ENCODE measurements at regions not wholly inside any gene's neighbourhood (a gene's known extent, or its start where the extent isn't known, plus 50 kb on each side); places are given as distances from the start of the nearest gene placed in this dataset.

- H3K4me3 ChIP-seq = no peak overlapping the region
- no peak overlapping the region for H3K27ac ChIP-seq
- DNase-seq (ENCODE audit: low spot score in 2 of 2) = no peak
- no peaks in the 10 kb centered on the region for H3K36me3 ChIP-seq
- H3K9me3 ChIP-seq = no peaks in the 10 kb centered on the region
- no peaks in the 10 kb centered on the region for H3K27me3 ChIP-seq
- TF ChIP-seq POLR2A (IDR thresholded peaks at IDR 0.05) (no peak), EP300 (IDR thresholded peaks at IDR 0.05) (no peak)
- TF ChIP-seq, protein P1, sequence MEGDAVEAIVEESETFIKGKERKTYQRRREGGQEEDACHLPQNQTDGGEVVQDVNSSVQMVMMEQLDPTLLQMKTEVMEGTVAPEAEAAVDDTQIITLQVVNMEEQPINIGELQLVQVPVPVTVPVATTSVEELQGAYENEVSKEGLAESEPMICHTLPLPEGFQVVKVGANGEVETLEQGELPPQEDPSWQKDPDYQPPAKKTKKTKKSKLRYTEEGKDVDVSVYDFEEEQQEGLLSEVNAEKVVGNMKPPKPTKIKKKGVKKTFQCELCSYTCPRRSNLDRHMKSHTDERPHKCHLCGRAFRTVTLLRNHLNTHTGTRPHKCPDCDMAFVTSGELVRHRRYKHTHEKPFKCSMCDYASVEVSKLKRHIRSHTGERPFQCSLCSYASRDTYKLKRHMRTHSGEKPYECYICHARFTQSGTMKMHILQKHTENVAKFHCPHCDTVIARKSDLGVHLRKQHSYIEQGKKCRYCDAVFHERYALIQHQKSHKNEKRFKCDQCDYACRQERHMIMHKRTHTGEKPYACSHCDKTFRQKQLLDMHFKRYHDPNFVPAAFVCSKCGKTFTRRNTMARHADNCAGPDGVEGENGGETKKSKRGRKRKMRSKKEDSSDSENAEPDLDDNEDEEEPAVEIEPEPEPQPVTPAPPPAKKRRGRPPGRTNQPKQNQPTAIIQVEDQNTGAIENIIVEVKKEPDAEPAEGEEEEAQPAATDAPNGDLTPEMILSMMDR (IDR thresholded peaks at IDR 0.05) = no peak
- WGBS, 2 donors = 81 to 84% methylated on average over 2 of the region's 2 CpGs
- H3K4me1 ChIP-seq = peaks cover 0 to 6% (median 0%) of the 10 kb centered on the region in 4 donors
Measured at GRCh38 chr2:219778189-219778588, 150.8 kb downstream of the SLC4A3 start.

DNA sequence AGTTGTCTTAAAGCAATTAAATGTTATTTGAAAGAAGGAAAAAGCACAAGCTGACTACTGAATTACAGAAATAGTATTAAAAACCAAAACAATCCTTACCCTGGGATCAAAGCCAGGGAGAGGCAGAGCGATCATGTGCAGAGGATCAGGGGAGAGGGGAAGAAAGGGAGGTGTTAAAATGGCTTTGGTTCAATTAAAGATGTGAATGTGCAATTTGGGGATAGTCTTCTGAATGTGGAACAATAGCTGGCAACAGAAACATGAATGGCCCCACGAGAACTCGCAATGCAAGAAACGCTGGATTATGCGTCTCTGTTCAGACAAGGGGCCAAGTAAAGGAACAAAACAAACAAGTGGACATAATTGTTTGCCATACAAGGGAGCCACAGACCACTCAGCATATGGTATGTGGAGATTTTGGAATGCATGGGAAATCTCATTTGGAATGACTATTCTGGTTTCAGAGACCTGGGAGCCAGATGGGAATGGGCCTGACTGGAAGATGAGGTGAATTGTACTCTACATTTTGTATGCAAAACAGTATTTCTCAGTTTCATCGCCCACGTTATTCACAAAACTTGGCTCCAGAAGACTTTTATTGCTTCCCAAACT is 155.4 kb downstream of the SLC4A3 start:
- Histone ChIP-seq H3K27ac (no peak overlapping the region), H3K4me3 (no peak overlapping the region), H3K9me3 (no peaks in the 10 kb centered on the region), H3K27me3 (no peaks in the 10 kb centered on the region), H3K36me3 (no peaks in the 10 kb centered on the region), H3K4me1 (peaks cover 0 to 8% (median 0%) of the 10 kb centered on the region in 4 donors)
- WGBS, 2 donors = 32 to 33% methylated on average over 7 of the region's 7 CpGs
- no peak for TF ChIP-seq POLR2A (IDR thresholded peaks at IDR 0.05)
- no peak for TF ChIP-seq EP300 (IDR thresholded peaks at IDR 0.05)
- TF ChIP-seq, protein P1 (IDR thresholded peaks at IDR 0.05) = no peak
- DNase-seq (ENCODE audit: low spot score in 2 of 2) = no peak

GRCh38 chr2:219783359-219783975 is 156.0 kb downstream of the SLC4A3 start:
- Histone ChIP-seq H3K4me3 (no peak overlapping the region), H3K36me3 (no peaks in the 10 kb centered on the region), H3K27ac (no peak overlapping the region), H3K4me1 (peaks cover 0 to 8% (median 0%) of the 10 kb centered on the region in 4 donors), H3K27me3 (no peaks in the 10 kb centered on the region), H3K9me3 (no peaks in the 10 kb centered on the region)
- 68 to 70% methylated on average over 4 of the region's 4 CpGs for WGBS, 2 donors
- TF ChIP-seq POLR2A (IDR thresholded peaks at IDR 0.05) = no peak
- no peak for TF ChIP-seq EP300 (IDR thresholded peaks at IDR 0.05)
- TF ChIP-seq, protein P1 (IDR thresholded peaks at IDR 0.05) = no peak
- no peak for DNase-seq (ENCODE audit: low spot score in 2 of 2)

- 85 to 87% methylated on average over 6 of the region's 6 CpGs for WGBS, 2 donors
- no peaks in the 10 kb centered on the region for H3K27me3 ChIP-seq
- no peaks in the 10 kb centered on the region for H3K36me3 ChIP-seq
- H3K4me3 ChIP-seq = no peak overlapping the region
- H3K27ac ChIP-seq = no peak overlapping the region
- peaks cover 0 to 8% (median 0%) of the 10 kb centered on the region in 4 donors for H3K4me1 ChIP-seq
- DNase-seq (ENCODE audit: low spot score in 2 of 2) = no peak
- no peaks in the 10 kb centered on the region for H3K9me3 ChIP-seq
- TF ChIP-seq, protein P1 (IDR thresholded peaks at IDR 0.05) = no peak
- no peak for TF ChIP-seq POLR2A (IDR thresholded peaks at IDR 0.05)
- no peak for TF ChIP-seq EP300 (IDR thresholded peaks at IDR 0.05)
Measured at GRCh38 chr2:219784178-219784577, 156.7 kb downstream of the SLC4A3 start.

GRCh38 chr2:219789476-219789875 is 162.0 kb downstream of the SLC4A3 start:
- Histone ChIP-seq H3K27ac (no peak overlapping the region), H3K4me1 (no peaks in the 10 kb centered on the region), H3K27me3 (no peaks in the 10 kb centered on the region), H3K9me3 (no peaks in the 10 kb centered on the region), H3K36me3 (no peaks in the 10 kb centered on the region), H3K4me3 (no peak overlapping the region)
- no peak for DNase-seq (ENCODE audit: low spot score in 2 of 2)
- TF ChIP-seq EP300 (IDR thresholded peaks at IDR 0.05) (no peak), POLR2A (IDR thresholded peaks at IDR 0.05) (no peak)
- TF ChIP-seq, protein P1 (IDR thresholded peaks at IDR 0.05) = no peak
